ENCODE measurements at regions not wholly inside any gene's neighbourhood (a gene's known extent, or its start where the extent isn't known, plus 50 kb on each side); places are given as distances from the start of the nearest gene placed in this dataset.

- DNase-seq: no peak
Measured at GRCh38 chr13:80462037-80462436, 121.1 kb upstream of the SPRY2 start.

GRCh38 chr13:80458543-80458942, 117.6 kb upstream of the SPRY2 start:
- DNase-seq: no peak

- no peak for DNase-seq
Measured at GRCh38 chr13:80454245-80454644, 113.3 kb upstream of the SPRY2 start.

GRCh38 chr13:80452279-80452678, 111.4 kb upstream of the SPRY2 start:
- no peak for DNase-seq

GRCh38 chr13:80451641-80452040, 110.7 kb upstream of the SPRY2 start:
- DNase-seq: no peak

- DNase-seq: no peak
Measured at GRCh38 chr13:80450386-80450785, 109.5 kb upstream of the SPRY2 start.

- DNase-seq: no peak
Measured at GRCh38 chr13:80448725-80449124, 107.8 kb upstream of the SPRY2 start.

GRCh38 chr13:80447747-80448146, 106.8 kb upstream of the SPRY2 start:
- DNase-seq: no peak

GRCh38 chr13:80444240-80445015, 103.5 kb upstream of the SPRY2 start:
- no peak for DNase-seq

GRCh38 chr13:80442609-80443008, 101.7 kb upstream of the SPRY2 start:
- DNase-seq: no peak

GRCh38 chr13:80441968-80442367, 101.0 kb upstream of the SPRY2 start:
- no peak for DNase-seq

- DNase-seq: no peak
Measured at GRCh38 chr13:80438521-80438920, 97.6 kb upstream of the SPRY2 start.

- DNase-seq: no peak
Measured at GRCh38 chr13:80437231-80437630, 96.3 kb upstream of the SPRY2 start.

- no peak for DNase-seq
Measured at GRCh38 chr13:80436571-80437169, 95.7 kb upstream of the SPRY2 start.

GRCh38 chr13:80430561-80430960, 89.6 kb upstream of the SPRY2 start:
- DNase-seq: no peak

GRCh38 chr13:80428349-80429096, 87.6 kb upstream of the SPRY2 start:
- no peak for DNase-seq

GRCh38 chr13:80419416-80419815, 78.5 kb upstream of the SPRY2 start:
- no peak for DNase-seq

GRCh38 chr13:80413611-80414010, 72.7 kb upstream of the SPRY2 start:
- DNase-seq: no peak

- no peak for DNase-seq
Measured at GRCh38 chr13:80408270-80408669, 67.3 kb upstream of the SPRY2 start.

- DNase-seq: no peak
Measured at GRCh38 chr13:80400865-80401426, 60.0 kb upstream of the SPRY2 start.

GRCh38 chr13:80400164-80400864, 59.4 kb upstream of the SPRY2 start:
- DNase-seq: no peak

GRCh38 chr13:80399340-80400163, 58.6 kb upstream of the SPRY2 start:
- no peak for DNase-seq

All from T-helper 1 cell (primary cell).